NCI-H345 treated with DMSO at 0.1 percent for 48 hours (cell line): ENCODE measurements at regions not wholly inside any gene's neighbourhood (a gene's known extent, or its start where the extent isn't known, plus 50 kb on each side); places are given as distances from the start of the nearest gene placed in this dataset.
"Not testable (repeated sequence)": the region's sequence is repeated elsewhere in the genome, so short reads cannot be mapped to it uniquely, and the experiment has no call there.

Experiments used
- DNase-seq: peaks from one replicate; lab custom pipeline; 2025; ENCODE audit not compliant: unreplicated experiment; lab: John Stamatoyannopoulos, UW

GRCh38 chr17:70278844-70279462, 109.6 kb downstream of the KCNJ2 start:
- peak; percentile 16 for DNase-seq

DNA sequence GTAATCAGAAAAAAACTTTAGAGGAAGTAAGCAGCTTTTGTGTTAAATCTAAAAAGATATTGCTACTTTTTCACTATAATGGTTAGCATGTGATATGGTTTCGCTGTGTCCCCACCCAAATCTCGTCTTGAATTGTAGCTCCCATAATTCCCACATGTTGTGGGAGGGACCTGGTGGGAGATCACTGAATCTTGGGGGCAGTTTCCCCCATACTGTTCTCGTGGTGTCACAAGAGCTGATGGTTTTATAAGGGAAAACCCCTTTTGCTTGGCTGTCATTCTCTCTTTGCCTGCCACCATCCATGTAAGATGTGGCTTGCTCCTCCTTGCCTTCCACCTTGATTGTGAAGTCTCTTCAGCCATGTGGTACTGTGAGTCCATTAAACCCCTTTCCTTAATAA, 117.1 kb downstream of the KCNJ2 start:
- no peak for DNase-seq

DNA sequence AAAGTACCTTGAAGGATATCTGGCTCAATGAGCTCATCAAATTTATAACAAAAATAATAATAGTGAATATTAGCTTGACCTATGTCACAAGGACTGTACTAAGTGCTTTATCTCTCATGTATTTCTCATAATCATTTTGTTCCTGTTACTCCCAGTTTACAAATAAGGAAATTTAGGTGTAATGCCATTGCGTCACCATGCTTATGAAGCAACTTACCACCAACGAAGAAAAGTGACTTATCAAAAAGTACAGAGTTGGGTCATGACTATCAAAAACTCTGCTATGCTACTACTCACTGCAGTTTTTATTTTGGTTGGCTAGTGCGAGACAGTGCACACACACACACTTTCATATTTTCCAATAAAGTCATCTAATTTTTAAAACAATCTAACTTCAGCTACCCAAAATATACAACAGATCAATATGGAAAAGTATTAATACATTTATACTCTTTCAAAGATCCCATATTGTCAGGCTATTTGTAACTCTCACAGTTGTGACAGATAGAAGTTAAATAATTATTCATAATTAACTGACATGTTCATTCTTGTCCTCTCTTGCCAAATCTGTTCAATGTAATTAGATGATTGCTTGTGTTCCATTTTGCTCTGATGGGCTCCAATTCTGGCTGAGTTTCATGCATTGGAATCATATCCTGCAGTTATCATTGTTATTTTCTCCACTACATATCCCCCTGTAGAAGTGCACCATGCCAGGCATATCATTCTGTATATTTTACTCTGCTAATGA, 119.4 kb downstream of the KCNJ2 start:
- no peak for DNase-seq

DNA sequence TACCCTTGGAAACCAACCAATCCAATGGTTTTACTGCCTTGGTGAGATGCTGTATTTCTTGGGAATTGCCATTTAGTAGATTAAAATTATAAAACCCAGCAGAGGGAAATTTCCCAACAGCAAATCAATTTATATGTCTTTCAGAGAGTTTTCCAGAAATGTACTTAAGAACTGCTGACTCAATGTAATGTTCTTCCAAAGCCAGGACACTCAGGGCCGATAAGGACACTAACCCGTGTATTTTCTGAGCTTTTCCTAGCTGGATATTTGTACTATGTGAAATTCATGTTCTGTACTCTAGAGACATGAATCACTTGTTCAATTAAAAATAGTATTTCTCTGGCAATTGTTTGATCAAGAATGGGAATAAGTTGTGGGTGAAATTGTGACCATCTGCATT, 121.4 kb downstream of the KCNJ2 start:
- no peak for DNase-seq

DNA sequence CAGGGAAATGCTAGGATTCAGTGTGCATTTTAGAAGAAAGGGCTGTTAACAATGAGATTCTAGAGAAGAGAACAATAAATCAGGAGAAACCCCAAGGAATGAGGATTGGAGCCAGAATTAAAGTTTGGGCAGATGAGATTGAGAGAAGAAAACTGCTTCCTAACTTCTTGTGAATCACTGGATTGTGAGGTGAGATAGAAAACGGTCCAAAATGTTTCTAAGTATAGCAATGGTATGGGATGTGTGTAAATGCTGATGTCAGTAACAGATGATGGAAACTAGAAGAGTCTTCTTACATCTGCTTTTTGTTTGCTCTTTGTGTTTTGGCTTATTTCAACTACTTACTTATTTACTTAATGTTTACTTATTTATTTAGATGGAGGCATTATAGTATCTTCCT, 123.0 kb downstream of the KCNJ2 start:
- DNase-seq: no peak

- not testable (repeated sequence) for DNase-seq
These were observed 124.4 kb downstream of the KCNJ2 start for GRCh38 chr17:70293564-70294310.

DNA sequence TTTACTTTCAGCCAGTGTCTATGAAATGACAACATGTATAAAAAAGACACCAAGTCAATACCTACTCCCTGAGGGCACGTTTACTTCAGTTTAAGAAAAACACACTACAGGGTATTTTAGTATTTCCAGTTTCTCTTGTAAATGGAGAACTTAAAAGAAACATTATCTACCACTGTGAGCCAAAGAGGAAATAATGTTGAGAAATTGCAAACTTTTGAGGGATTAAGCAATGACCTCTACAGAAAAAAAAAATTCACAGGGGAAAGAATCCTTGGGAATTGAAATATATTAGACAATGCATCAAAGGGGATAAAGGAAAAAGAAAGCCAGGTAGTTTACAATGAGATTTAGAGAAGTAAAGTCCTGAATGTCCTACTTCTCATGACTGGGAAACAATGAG, 126.0 kb downstream of the KCNJ2 start:
- DNase-seq: no peak

GRCh38 chr17:70295731-70296130, 126.4 kb downstream of the KCNJ2 start:
- DNase-seq: no peak

GRCh38 chr17:70296456-70296855, 127.1 kb downstream of the KCNJ2 start:
- DNase-seq: no peak

- no peak for DNase-seq
These were observed 128.1 kb downstream of the KCNJ2 start for GRCh38 chr17:70297397-70297796.

GRCh38 chr17:70298929-70299531, 129.7 kb downstream of the KCNJ2 start:
- no peak for DNase-seq

GRCh38 chr17:70307430-70308225, 138.3 kb downstream of the KCNJ2 start:
- no peak for DNase-seq

GRCh38 chr17:70308618-70309017, 139.3 kb downstream of the KCNJ2 start:
- DNase-seq: no peak

- DNase-seq: no peak
These were observed 140.9 kb downstream of the KCNJ2 start for GRCh38 chr17:70310221-70310672.

DNA sequence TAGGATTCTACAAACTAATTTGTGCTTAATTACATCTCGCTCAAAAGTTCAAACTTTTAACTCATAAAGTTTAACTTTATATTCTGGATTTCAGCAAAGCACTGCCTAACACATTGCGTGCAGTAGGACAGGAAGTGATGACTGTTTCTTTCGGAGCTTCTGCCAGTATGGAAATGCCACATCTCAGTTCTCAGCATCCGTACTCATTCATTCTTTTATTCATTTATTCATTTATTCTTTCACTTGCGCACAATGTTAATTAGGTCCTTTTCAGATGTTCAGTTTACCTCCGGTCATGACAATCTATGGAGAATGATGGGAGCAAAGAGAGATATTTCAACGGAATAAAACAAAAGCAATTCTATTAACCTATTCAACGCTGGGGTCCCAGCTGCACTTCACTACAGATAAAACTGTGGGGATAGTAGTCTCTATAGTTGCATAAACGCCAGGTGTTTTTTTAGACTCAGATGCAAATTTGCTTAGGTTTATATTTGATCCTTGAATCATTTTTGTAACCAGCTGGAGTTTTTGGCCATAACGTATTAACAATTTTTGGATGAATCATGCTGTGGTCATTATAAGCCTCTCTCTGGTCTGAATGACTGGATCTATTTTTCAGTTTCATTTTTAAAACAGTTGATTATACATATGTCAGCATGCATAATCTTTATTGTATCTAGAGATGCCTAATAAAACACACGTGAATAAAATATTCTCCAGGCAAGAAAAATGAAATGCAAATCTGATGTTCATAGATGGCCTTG, 143.9 kb downstream of the KCNJ2 start:
- no peak for DNase-seq

DNA sequence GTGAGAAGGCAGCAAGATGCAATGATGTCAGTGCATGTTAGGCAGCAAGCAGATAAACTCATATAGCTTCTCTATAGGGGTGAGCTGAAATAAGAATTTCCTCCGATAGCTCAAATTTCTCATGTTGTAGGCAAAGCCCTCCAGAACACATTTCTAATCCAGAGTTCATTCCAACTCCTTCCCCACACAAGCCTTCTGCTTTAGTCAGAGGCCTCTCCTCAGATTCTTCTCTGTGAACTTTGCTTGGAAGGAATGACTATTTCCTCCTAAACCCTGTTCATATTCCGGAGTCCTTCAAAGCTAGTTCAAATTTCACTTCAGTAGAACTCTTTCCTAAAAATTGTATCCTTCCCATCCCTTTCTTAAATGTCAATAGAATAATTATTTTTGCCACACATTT, 144.8 kb downstream of the KCNJ2 start:
- no peak for DNase-seq

- DNase-seq: no peak
These were observed 145.2 kb downstream of the KCNJ2 start for GRCh38 chr17:70314506-70314905.

DNA sequence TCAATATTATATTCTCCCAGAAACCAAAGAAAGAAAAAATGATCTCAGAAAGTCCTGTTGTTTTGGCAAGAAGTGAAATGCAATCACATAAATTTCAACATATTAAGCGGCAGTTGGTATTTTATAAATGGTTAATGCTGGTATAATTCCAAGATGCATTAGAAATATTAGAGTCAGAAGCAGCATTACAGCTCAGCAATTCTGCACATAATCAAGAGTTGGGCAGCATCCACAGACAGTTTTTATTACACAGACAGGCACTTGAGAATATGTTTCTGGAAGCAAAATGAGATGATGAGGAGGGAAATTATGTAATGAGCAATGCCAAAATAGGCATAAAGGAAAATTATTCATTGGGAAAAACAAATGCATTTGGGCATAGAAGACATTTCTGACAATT, 148.1 kb downstream of the KCNJ2 start:
- DNase-seq: no peak

DNA sequence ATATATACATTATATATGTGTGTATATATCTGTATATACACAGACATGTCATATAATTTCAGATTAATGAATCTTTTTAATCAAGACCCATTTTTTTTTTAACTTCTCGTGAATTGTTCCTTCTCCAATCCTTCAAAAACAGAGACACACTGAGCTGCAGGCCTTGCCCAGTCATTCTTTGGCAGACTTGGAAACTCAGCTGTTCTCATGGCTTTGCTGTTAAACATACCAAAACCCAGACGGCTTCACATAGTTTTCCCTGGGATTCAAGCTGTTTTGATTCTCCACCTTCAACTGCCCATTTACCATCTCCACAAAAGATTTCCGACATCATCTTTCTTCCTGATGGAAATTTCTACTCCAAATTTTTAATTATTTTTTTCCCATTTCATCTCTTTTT, 148.7 kb downstream of the KCNJ2 start:
- no peak for DNase-seq

DNA sequence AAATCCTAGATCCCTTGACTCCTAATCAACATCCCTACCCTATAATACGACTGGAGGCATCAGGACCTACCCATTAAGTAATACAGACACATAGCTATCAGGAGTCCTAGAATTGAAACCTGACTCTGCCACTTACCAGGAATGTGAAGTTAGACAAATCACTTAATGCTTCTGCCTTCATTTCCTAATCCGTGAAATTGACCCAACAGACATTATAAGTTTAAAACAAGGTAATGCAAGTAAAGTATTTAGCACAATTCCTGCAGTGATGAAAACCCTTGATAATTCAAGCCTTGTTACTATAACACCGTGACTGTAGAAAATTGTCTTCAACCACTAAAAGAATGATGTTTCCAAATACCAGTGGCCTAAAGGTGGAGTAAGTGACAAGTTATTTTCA, 150.2 kb downstream of the KCNJ2 start:
- no peak for DNase-seq
